HEK293 (cell line): ENCODE measurements at regions not wholly inside any gene's neighbourhood (a gene's known extent, or its start where the extent isn't known, plus 50 kb on each side); places are given as distances from the start of the nearest gene placed in this dataset.

ENCODE experiments used
- CTCF ChIA-PET: fragments of 350-600 bp; formaldehyde crosslinking; extraction: SDS; loops from one replicate; lab custom pipeline; 2021; ENCODE audit warnings: antibody characterized with exemption; lab: Yijun Ruan, JAX
- POLR2A ChIA-PET: fragments of 300-600 bp; formaldehyde crosslinking; extraction: SDS; loops from one replicate; lab custom pipeline; 2020; ENCODE audit warnings: antibody characterized with exemption, inconsistent platforms; lab: Yijun Ruan, JAX
- H3K27ac ChIP-seq: fragments of 200-500 bp; sonication (Bioruptor generic); 2 replicates; pipeline ENCODE4 v1.5.1; 2014; ENCODE audit warnings: low read depth, low read length, control low read depth, inconsistent platforms; ENCODE audit errors: extremely low read depth
- H3K36me3 ChIP-seq, 2 experiments: fragments of 200-500 bp in 1 of 2; sonication (Bioruptor generic) in 1 of 2; 1 replicate in 1 of 2; 2 replicates in 1 of 2; pipeline ENCODE4 v1.5.1; 2014 to 2017; ENCODE audit warnings: inconsistent platforms in 2 of 2, low read length in 2 of 2; ENCODE audit not compliant: control insufficient read depth in 2 of 2, insufficient read depth in 1 of 2
- H3K4me1 ChIP-seq: fragments of 200-500 bp; sonication (Bioruptor generic); 2 replicates; pipeline ENCODE4 v1.5.1; 2014; ENCODE audit warnings: mild to moderate bottlenecking, low read length, inconsistent platforms; ENCODE audit not compliant: control insufficient read depth, insufficient read depth
- H3K4me3 ChIP-seq: 2 replicates; pipeline ENCODE4 v1.5.1; 2011; ENCODE audit warnings: low read depth, mild to moderate bottlenecking, control low read depth, low read length, moderate library complexity
- H3K9me3 ChIP-seq: fragments of 200-500 bp; sonication (Bioruptor generic); 2 replicates; pipeline ENCODE4 v1.5.1; 2014; ENCODE audit warnings: low read depth, low read length, inconsistent platforms; ENCODE audit not compliant: control insufficient read depth, insufficient read depth
- EGR2 ChIP-seq: fragments of 450-650 bp; formaldehyde crosslinking; IDR thresholded peaks from 2 replicates; pipeline ENCODE4 v1.5.1; 2016; ENCODE audit warnings: low read depth, missing biosample characterization, missing genetic modification characterization
- HOXA7 ChIP-seq: sonication (generic); formaldehyde crosslinking; IDR thresholded peaks from 2 replicates; pipeline ENCODE4 v1.8.1; 2022; ENCODE audit warnings: missing genetic modification reagents, borderline replicate concordance
- KLF10 ChIP-seq: fragments of 450-650 bp; IDR thresholded peaks from 2 replicates; pipeline ENCODE4 v1.5.1; 2018; ENCODE audit warnings: missing biosample characterization, mild to moderate bottlenecking, missing genetic modification characterization
- MZF1 ChIP-seq: fragments of 450-650 bp; formaldehyde crosslinking; IDR thresholded peaks from 2 replicates; pipeline ENCODE4 v1.5.1; 2017; ENCODE audit warnings: missing biosample characterization, missing genetic modification characterization, borderline replicate concordance
- PATZ1 ChIP-seq: fragments of 450-650 bp; formaldehyde crosslinking; IDR thresholded peaks from 2 replicates; pipeline ENCODE4 v1.5.1; 2016; ENCODE audit warnings: missing biosample characterization, missing genetic modification characterization
- SCRT1 ChIP-seq: fragments of 450-650 bp; formaldehyde crosslinking; IDR thresholded peaks from 2 replicates; pipeline ENCODE4 v1.5.1; 2016; ENCODE audit warnings: missing biosample characterization, missing genetic modification characterization, borderline replicate concordance
- ZBTB44 ChIP-seq: fragments of 450-650 bp; IDR thresholded peaks from 2 replicates; pipeline ENCODE4 v1.5.1; 2018; ENCODE audit warnings: missing biosample characterization, mild to moderate bottlenecking, missing genetic modification characterization
- ZFP41 ChIP-seq: fragments of 450-650 bp; formaldehyde crosslinking; IDR thresholded peaks from 2 replicates; pipeline ENCODE4 v1.5.1; 2016; ENCODE audit warnings: missing biosample characterization, missing genetic modification characterization, borderline replicate concordance
- ZNF114 ChIP-seq: fragments of 450-650 bp; formaldehyde crosslinking; IDR thresholded peaks from 2 replicates; pipeline ENCODE4 v1.5.0; 2017; ENCODE audit warnings: missing biosample characterization, missing genetic modification characterization
- ZNF18 ChIP-seq: fragments of 450-650 bp; formaldehyde crosslinking; IDR thresholded peaks from 2 replicates; pipeline ENCODE4 v1.5.1; 2016; ENCODE audit warnings: missing biosample characterization, missing genetic modification characterization
- ZNF184 ChIP-seq: fragments of 450-650 bp; IDR thresholded peaks from 2 replicates; pipeline ENCODE4 v1.5.1; 2018; ENCODE audit warnings: missing biosample characterization, mild to moderate bottlenecking, missing genetic modification characterization
- ZNF19 ChIP-seq: fragments of 450-650 bp; formaldehyde crosslinking; IDR thresholded peaks from 2 replicates; pipeline ENCODE4; 2016; ENCODE audit warnings: missing biosample characterization, missing genetic modification characterization, low read depth
- ZNF211 ChIP-seq: fragments of 450-650 bp; formaldehyde crosslinking; IDR thresholded peaks from 2 replicates; pipeline ENCODE4 v1.5.1; 2016; ENCODE audit warnings: low read depth, missing biosample characterization, missing genetic modification characterization
- ZNF26 ChIP-seq: fragments of 450-650 bp; formaldehyde crosslinking; IDR thresholded peaks from 2 replicates; pipeline ENCODE4 v1.5.1; 2016; ENCODE audit warnings: missing biosample characterization, missing genetic modification characterization
- ZNF324 ChIP-seq: fragments of 450-650 bp; formaldehyde crosslinking; IDR thresholded peaks from 2 replicates; pipeline ENCODE4 v1.5.1; 2016; ENCODE audit warnings: missing biosample characterization, missing genetic modification characterization
- ZNF366 ChIP-seq: fragments of 450-650 bp; formaldehyde crosslinking; conservative IDR thresholded peaks from 2 replicates; pipeline ENCODE4 v1.5.1; 2016; ENCODE audit warnings: missing biosample characterization, missing genetic modification characterization
- ZNF48 ChIP-seq: fragments of 450-650 bp; formaldehyde crosslinking; IDR thresholded peaks from 2 replicates; pipeline ENCODE4 v1.5.1; 2016; ENCODE audit warnings: missing biosample characterization, missing genetic modification characterization
- ZNF488 ChIP-seq: fragments of 450-650 bp; formaldehyde crosslinking; IDR thresholded peaks from 2 replicates; pipeline ENCODE4 v1.5.1; 2016; ENCODE audit warnings: missing biosample characterization, missing genetic modification characterization
- ZNF549 ChIP-seq: fragments of 450-650 bp; IDR thresholded peaks from 2 replicates; pipeline ENCODE4 v1.5.1; 2018; ENCODE audit warnings: missing biosample characterization, missing genetic modification characterization, mild to moderate bottlenecking, inconsistent platforms, moderate library complexity
- ZNF558 ChIP-seq: fragments of 450-650 bp; formaldehyde crosslinking; IDR thresholded peaks from 2 replicates; pipeline ENCODE4 v1.5.1; 2016; ENCODE audit warnings: missing biosample characterization, missing genetic modification characterization
- ZNF626 ChIP-seq: fragments of 450-650 bp; sonication (Bioruptor Pico); formaldehyde crosslinking; IDR thresholded peaks from 2 replicates; pipeline ENCODE4 v1.5.1; 2018; ENCODE audit warnings: missing biosample characterization, missing genetic modification characterization, inconsistent platforms
- ZNF639 ChIP-seq: fragments of 450-650 bp; formaldehyde crosslinking; IDR thresholded peaks from 2 replicates; pipeline ENCODE4 v1.5.1; 2016; ENCODE audit warnings: missing biosample characterization, missing genetic modification characterization
- ZNF670 ChIP-seq: fragments of 450-650 bp; formaldehyde crosslinking; IDR thresholded peaks from 2 replicates; pipeline ENCODE4 v1.5.1; 2016; ENCODE audit warnings: missing biosample characterization, missing genetic modification characterization, low read depth
- ZNF785 ChIP-seq: fragments of 450-650 bp; formaldehyde crosslinking; IDR thresholded peaks from 2 replicates; pipeline ENCODE4 v1.5.1; 2016; ENCODE audit warnings: missing biosample characterization, missing genetic modification characterization
- ZSCAN16 ChIP-seq: fragments of 450-650 bp; formaldehyde crosslinking; IDR thresholded peaks from 2 replicates; pipeline ENCODE4 v1.5.1; 2016; ENCODE audit warnings: missing biosample characterization, missing genetic modification characterization

- peaks cover 6% of the 10 kb centered on the region; the same call in 1 of the 2 replicates for H3K4me1 ChIP-seq
- CTCF ChIA-PET, result interaction anchor here (0.8 to 2.7 kb wide), 5 partner anchors 8 to 974 kb away, joined by 3 to 14 read pairs (median 3); no protein-coding TSS in a partner anchor
- no peak overlapping the region for H3K4me3 ChIP-seq
- H3K9me3 ChIP-seq, result no peaks in the 10 kb centered on the region
- no peaks in the 10 kb centered on the region for H3K36me3 ChIP-seq
- POLR2A ChIA-PET, result no interaction called here
- no peak for TF ChIP-seq ZNF626 (tag by site-specific recombination)
- TF ChIP-seq ZSCAN16 (tag by site-specific recombination), result no peak
- TF ChIP-seq ZNF558 (tag by site-specific recombination), result no peak
- TF ChIP-seq EGR2 (tag by site-specific recombination), result no peak
- TF ChIP-seq PATZ1 (tag by site-specific recombination), result no peak
- no peak for TF ChIP-seq ZNF639 (tag by site-specific recombination)
- no peak for TF ChIP-seq ZNF488 (tag by site-specific recombination)
- no peak overlapping the region for H3K27ac ChIP-seq
Measured at GRCh38 chr15:70451821-70452653, 311.3 kb downstream of the UACA start.

GRCh38 chr15:70450142-70450443 is 313.3 kb downstream of the UACA start:
- Histone ChIP-seq H3K4me1 (peaks cover 6% of the 10 kb centered on the region; the same call in 1 of the 2 replicates), H3K27ac (no peak overlapping the region), H3K9me3 (no peaks in the 10 kb centered on the region), H3K36me3 (no peaks in the 10 kb centered on the region)
- peak; percentile 42; the same call in 1 of the 2 replicates for TF ChIP-seq ZNF670 (tag by site-specific recombination)
- TF ChIP-seq KLF10 (tag by site-specific recombination), result no peak
- no peak for TF ChIP-seq ZBTB44 (tag by site-specific recombination)
- no peak for TF ChIP-seq ZNF19 (tag by site-specific recombination)
- no peak for TF ChIP-seq ZNF114 (tag by site-specific recombination)
- no peak for TF ChIP-seq MZF1 (tag by site-specific recombination)
- TF ChIP-seq ZNF184 (tag by site-specific recombination), result no peak
- TF ChIP-seq ZNF48 (tag by site-specific recombination), result no peak
- TF ChIP-seq ZNF26 (tag by site-specific recombination), result no peak
- no peak for TF ChIP-seq ZNF18
- TF ChIP-seq ZNF211 (tag by site-specific recombination), result no peak
- TF ChIP-seq ZNF366 (tag by site-specific recombination), result peak; percentile 92
- no peak for TF ChIP-seq ZNF324 (tag by site-specific recombination)
- TF ChIP-seq SCRT1, result no peak
- no peak for TF ChIP-seq ZFP41
- no peak for TF ChIP-seq ZNF785
- no peak for TF ChIP-seq ZNF549 (tag by site-specific recombination)
- no peak for TF ChIP-seq HOXA7 (CRISPR knock-in tag)
- TF ChIP-seq, all 188 proteins: peak for 2
- POLR2A ChIA-PET, result no interaction called here
- CTCF ChIA-PET, result no interaction called here
- no peak overlapping the region for H3K4me3 ChIP-seq
